ENCODE measurements at regions not wholly inside any gene's neighbourhood (a gene's known extent, or its start where the extent isn't known, plus 50 kb on each side); places are given as distances from the start of the nearest gene placed in this dataset.

GRCh38 chr16:79815049-79815448, 214.5 kb upstream of the MAF start:
- ChIA-PET POLR2A (no interaction called here), CTCF (no interaction called here)
- no peak for DNase-seq (ENCODE audit: low read depth, low spot score)
- Histone ChIP-seq H3K4me3 (ENCODE audit: low read depth, low read length) (no peak overlapping the region), H3K27me3 (ENCODE audit: control insufficient read depth, insufficient read depth, low read length) (no peaks in the 10 kb centered on the region), H3K9me3 (ENCODE audit: control insufficient read depth, insufficient read depth, low read length) (no peaks in the 10 kb centered on the region), H3K27ac (ENCODE audit: low read depth, low read length) (no peak overlapping the region)
- TF ChIP-seq CTCF (IDR thresholded peaks at IDR 0.05; ENCODE audit: low read depth, low read length), result no peak

DNA sequence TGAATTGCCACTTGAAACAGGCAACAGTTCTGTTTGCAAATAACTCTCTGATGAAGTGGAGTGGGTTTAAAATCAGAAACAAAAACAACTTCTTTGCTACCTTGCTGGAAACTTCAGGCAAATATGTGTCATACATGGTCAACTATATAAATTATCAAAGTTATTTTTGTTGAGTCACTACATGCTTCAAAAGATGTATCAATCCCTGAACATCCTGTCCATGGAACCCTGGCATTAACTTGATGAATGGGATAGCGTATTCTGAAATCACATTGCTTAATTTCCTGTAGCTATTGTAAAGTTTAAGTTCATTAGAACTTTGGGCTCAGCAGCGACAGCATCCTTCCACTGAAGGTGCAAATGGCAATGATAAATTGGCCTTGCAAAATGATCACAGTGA, 213.6 kb upstream of the MAF start:
- no peak for DNase-seq (ENCODE audit: low read depth, low spot score)
- no peaks in the 10 kb centered on the region for H3K9me3 ChIP-seq (ENCODE audit: control insufficient read depth, insufficient read depth, low read length)
- CTCF ChIA-PET, result no interaction called here
- no peak overlapping the region for H3K4me3 ChIP-seq (ENCODE audit: low read depth, low read length)
- no peak for TF ChIP-seq CTCF (IDR thresholded peaks at IDR 0.05; ENCODE audit: low read depth, low read length)
- no peak overlapping the region for H3K27ac ChIP-seq (ENCODE audit: low read depth, low read length)
- no peaks in the 10 kb centered on the region for H3K27me3 ChIP-seq (ENCODE audit: control insufficient read depth, insufficient read depth, low read length)
- POLR2A ChIA-PET, result no interaction called here

- Histone ChIP-seq H3K27ac (ENCODE audit: low read depth, low read length) (no peak overlapping the region), H3K4me3 (ENCODE audit: low read depth, low read length) (no peak overlapping the region), H3K27me3 (ENCODE audit: control insufficient read depth, insufficient read depth, low read length) (no peaks in the 10 kb centered on the region), H3K9me3 (ENCODE audit: control insufficient read depth, insufficient read depth, low read length) (no peaks in the 10 kb centered on the region)
- ChIA-PET CTCF (no interaction called here), POLR2A (no interaction called here)
- no peak for TF ChIP-seq CTCF (IDR thresholded peaks at IDR 0.05; ENCODE audit: low read depth, low read length)
- DNase-seq (ENCODE audit: low read depth, low spot score), result no peak
These were observed 211.0 kb upstream of the MAF start for GRCh38 chr16:79811541-79811940.

DNA sequence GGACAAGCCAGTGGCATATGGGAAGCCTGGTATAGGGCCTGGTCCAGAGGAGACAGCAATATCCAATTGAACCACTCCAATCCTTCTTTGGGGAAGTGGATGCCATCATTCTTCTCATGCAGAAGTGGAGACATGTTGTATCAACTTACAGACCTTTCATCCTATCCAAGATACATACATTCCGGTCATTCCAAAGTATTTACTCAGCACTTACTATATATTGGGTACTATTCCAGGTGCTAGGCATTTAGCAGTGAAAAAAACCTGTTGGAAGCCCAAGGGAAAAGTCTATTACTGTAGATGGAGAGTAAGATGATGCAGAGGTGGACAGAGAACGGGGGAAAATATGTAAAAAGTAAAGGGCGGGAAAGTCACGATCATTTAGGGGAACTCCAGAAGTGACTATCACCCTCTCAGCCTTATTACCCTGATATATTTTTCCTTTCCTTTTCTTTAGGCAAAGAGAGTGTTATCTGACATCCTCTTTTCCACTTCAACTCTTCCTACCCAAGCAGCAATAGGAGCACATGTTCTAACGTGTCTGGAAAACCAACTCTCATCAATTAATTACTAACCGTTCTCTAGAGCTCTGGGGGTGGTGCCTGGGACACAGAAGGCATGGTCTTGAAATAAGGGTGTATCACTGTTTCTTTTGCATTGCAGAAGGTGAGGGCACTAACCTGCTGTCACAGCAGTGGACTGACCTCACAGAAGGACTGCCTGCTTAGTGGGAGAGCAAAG, 210.1 kb upstream of the MAF start:
- Histone ChIP-seq H3K4me3 (ENCODE audit: low read depth, low read length) (no peak overlapping the region), H3K27ac (ENCODE audit: low read depth, low read length) (no peak overlapping the region), H3K9me3 (ENCODE audit: control insufficient read depth, insufficient read depth, low read length) (no peaks in the 10 kb centered on the region), H3K27me3 (ENCODE audit: control insufficient read depth, insufficient read depth, low read length) (no peaks in the 10 kb centered on the region)
- TF ChIP-seq CTCF (IDR thresholded peaks at IDR 0.05; ENCODE audit: low read depth, low read length), result no peak
- CTCF ChIA-PET, result no interaction called here
- POLR2A ChIA-PET, result no interaction called here
- no peak for DNase-seq (ENCODE audit: low read depth, low spot score)

GRCh38 chr16:79809376-79809775, 208.8 kb upstream of the MAF start:
- CTCF ChIA-PET, result no interaction called here
- DNase-seq (ENCODE audit: low read depth, low spot score), result no peak
- Histone ChIP-seq H3K27me3 (ENCODE audit: control insufficient read depth, insufficient read depth, low read length) (no peaks in the 10 kb centered on the region), H3K27ac (ENCODE audit: low read depth, low read length) (no peak overlapping the region), H3K4me3 (ENCODE audit: low read depth, low read length) (no peak overlapping the region), H3K9me3 (ENCODE audit: control insufficient read depth, insufficient read depth, low read length) (no peaks in the 10 kb centered on the region; the same call in 1 of the 2 replicates)
- no peak for TF ChIP-seq CTCF (IDR thresholded peaks at IDR 0.05; ENCODE audit: low read depth, low read length)
- POLR2A ChIA-PET, result no interaction called here
